ENCODE measurements at regions not wholly inside any gene's neighbourhood (a gene's known extent, or its start where the extent isn't known, plus 50 kb on each side); places are given as distances from the start of the nearest gene placed in this dataset.

- H3K9ac ChIP-seq (ENCODE audit: low read length in 3 of 3): no peak overlapping the region
- FAIRE-seq: no peak
- intact Hi-C loops (cut with DNase I): no loop called here
- DNase-seq: no peak
- no peak for TF ChIP-seq CTCF (IDR thresholded peaks at IDR 0.05; ENCODE audit: borderline replicate concordance, extremely low read depth, insufficient read depth)
- H3K27ac ChIP-seq (ENCODE audit: low read depth in 2 of 2, low read length in 2 of 2): no peak overlapping the region
- H3K36me3 ChIP-seq (ENCODE audit: control insufficient read depth in 2 of 3, insufficient read depth in 3 of 3, low read length in 3 of 3): no peaks in the 10 kb centered on the region
- H3K4me3 ChIP-seq (ENCODE audit: low read length in 3 of 3): no peak overlapping the region
- H3K9me3 ChIP-seq (ENCODE audit: control insufficient read depth in 2 of 3, insufficient read depth in 1 of 3, low read length in 3 of 3): no peaks in the 10 kb centered on the region
- H3K4me1 ChIP-seq (ENCODE audit: control insufficient read depth in 2 of 3, insufficient read depth in 2 of 3, low read depth in 1 of 3, low read length in 3 of 3): no peaks in the 10 kb centered on the region
- no peaks in the 10 kb centered on the region for H3K27me3 ChIP-seq (ENCODE audit: control insufficient read depth, insufficient read depth, low read length)
Measured at GRCh38 chrX:149322316-149322715, 182.8 kb downstream of the IDS start.

GRCh38 chrX:149313871-149314371, 191.2 kb downstream of the IDS start:
- no peak for TF ChIP-seq CTCF (IDR thresholded peaks at IDR 0.05; ENCODE audit: borderline replicate concordance, extremely low read depth, insufficient read depth)
- FAIRE-seq (no peak), DNase-seq (peak in 3 of 5 donors; percentile 21 to 61 (median 56))
- Histone ChIP-seq H3K27ac (ENCODE audit: low read depth in 2 of 2, low read length in 2 of 2) (no peak overlapping the region), H3K4me1 (ENCODE audit: control insufficient read depth in 2 of 3, insufficient read depth in 2 of 3, low read depth in 1 of 3, low read length in 3 of 3) (no peaks in the 10 kb centered on the region), H3K9me3 (ENCODE audit: control insufficient read depth in 2 of 3, insufficient read depth in 1 of 3, low read length in 3 of 3) (no peaks in the 10 kb centered on the region), H3K36me3 (ENCODE audit: control insufficient read depth in 2 of 3, insufficient read depth in 3 of 3, low read length in 3 of 3) (no peaks in the 10 kb centered on the region), H3K9ac (ENCODE audit: low read length in 3 of 3) (no peak overlapping the region), H3K27me3 (ENCODE audit: control insufficient read depth, insufficient read depth, low read length) (no peaks in the 10 kb centered on the region), H3K4me3 (ENCODE audit: low read length in 3 of 3) (no peak overlapping the region)
- intact Hi-C loops (cut with DNase I): no loop called here

DNA sequence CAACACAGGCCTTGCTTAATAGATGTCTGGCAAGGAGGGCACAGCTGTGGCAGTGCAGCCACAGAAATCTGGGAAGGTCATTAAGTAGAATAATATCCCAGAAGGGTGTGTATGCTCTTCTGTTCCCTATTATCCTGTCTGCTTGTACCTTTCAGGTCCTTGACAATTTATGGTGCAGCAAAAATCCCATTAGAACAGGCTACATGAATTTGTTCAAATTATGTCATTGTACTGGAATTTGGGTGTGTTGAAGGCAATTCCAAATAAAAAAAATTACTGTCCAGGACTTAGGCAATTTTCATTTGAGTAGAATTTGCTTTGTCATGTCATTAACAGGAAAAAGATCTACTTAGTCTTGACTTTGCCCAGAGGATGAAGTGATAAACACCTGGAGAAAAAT, 192.1 kb downstream of the IDS start:
- Histone ChIP-seq H3K27ac (ENCODE audit: low read depth in 2 of 2, low read length in 2 of 2) (no peak overlapping the region), H3K9ac (ENCODE audit: low read length in 3 of 3) (no peak overlapping the region), H3K4me1 (ENCODE audit: control insufficient read depth in 2 of 3, insufficient read depth in 2 of 3, low read depth in 1 of 3, low read length in 3 of 3) (no peaks in the 10 kb centered on the region), H3K9me3 (ENCODE audit: control insufficient read depth in 2 of 3, insufficient read depth in 1 of 3, low read length in 3 of 3) (no peaks in the 10 kb centered on the region), H3K36me3 (ENCODE audit: control insufficient read depth in 2 of 3, insufficient read depth in 3 of 3, low read length in 3 of 3) (no peaks in the 10 kb centered on the region), H3K27me3 (ENCODE audit: control insufficient read depth, insufficient read depth, low read length) (no peaks in the 10 kb centered on the region), H3K4me3 (ENCODE audit: low read length in 3 of 3) (no peak overlapping the region)
- FAIRE-seq (no peak), DNase-seq (peak in 1 of 5 donors; percentile 3)
- intact Hi-C loops (cut with DNase I): no loop called here
- TF ChIP-seq CTCF (IDR thresholded peaks at IDR 0.05; ENCODE audit: borderline replicate concordance, extremely low read depth, insufficient read depth): no peak

DNA sequence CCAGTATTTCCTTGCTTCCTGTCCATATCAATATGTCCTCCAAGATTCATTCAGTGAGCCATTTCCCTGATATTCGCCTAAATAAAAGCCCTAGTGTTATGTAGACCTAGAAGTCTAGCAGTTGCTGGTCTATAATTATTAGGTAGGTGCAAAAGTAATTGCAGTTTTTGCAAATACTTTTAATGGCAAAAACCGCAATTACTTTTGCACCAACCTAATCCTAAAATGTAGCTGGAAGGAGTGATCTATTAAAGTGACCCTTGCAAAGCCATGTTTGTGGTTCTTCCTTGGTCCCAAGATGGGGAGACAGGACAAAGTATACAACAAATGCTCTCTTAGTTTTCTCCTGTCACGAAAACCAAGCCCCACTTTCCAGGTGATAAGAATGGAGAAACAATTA, 193.0 kb downstream of the IDS start:
- Histone ChIP-seq H3K9me3 (ENCODE audit: control insufficient read depth in 2 of 3, insufficient read depth in 1 of 3, low read length in 3 of 3) (no peaks in the 10 kb centered on the region), H3K4me1 (ENCODE audit: control insufficient read depth in 2 of 3, insufficient read depth in 2 of 3, low read depth in 1 of 3, low read length in 3 of 3) (no peaks in the 10 kb centered on the region), H3K27me3 (ENCODE audit: control insufficient read depth, insufficient read depth, low read length) (no peaks in the 10 kb centered on the region), H3K36me3 (ENCODE audit: control insufficient read depth in 2 of 3, insufficient read depth in 3 of 3, low read length in 3 of 3) (no peaks in the 10 kb centered on the region), H3K4me3 (ENCODE audit: low read length in 3 of 3) (no peak overlapping the region), H3K9ac (ENCODE audit: low read length in 3 of 3) (no peak overlapping the region), H3K27ac (ENCODE audit: low read depth in 2 of 2, low read length in 2 of 2) (no peak overlapping the region)
- DNase-seq: no peak
- no peak for TF ChIP-seq CTCF (IDR thresholded peaks at IDR 0.05; ENCODE audit: borderline replicate concordance, extremely low read depth, insufficient read depth)
- no peak for FAIRE-seq
- intact Hi-C loops (cut with DNase I): no loop called here
